GM21529 (cell line): ENCODE measurements at regions not wholly inside any gene's neighbourhood (a gene's known extent, or its start where the extent isn't known, plus 50 kb on each side); places are given as distances from the start of the nearest gene placed in this dataset.
"Not testable (repeated sequence)": the region's sequence is repeated elsewhere in the genome, so short reads cannot be mapped to it uniquely, and the experiment has no call there.

Experiments used
- ATAC-seq: cut with Tn5 transposase; IDR thresholded peaks from one replicate; pipeline ENCODE4 v1.9.1; 2021; ENCODE audit not compliant: unreplicated experiment

GRCh38 chr2:161046876-161047275 lies 113.4 kb upstream of the TANK start:
- ATAC-seq: no peak

- no peak for ATAC-seq
Observed at GRCh38 chr2:161048317-161048716, 111.9 kb upstream of the TANK start.

- no peak for ATAC-seq
Observed at GRCh38 chr2:161049559-161049958, 110.7 kb upstream of the TANK start.

- no peak for ATAC-seq
Observed at GRCh38 chr2:161052214-161052613, 108.0 kb upstream of the TANK start.

- ATAC-seq: no peak
Observed at GRCh38 chr2:161055289-161055688, 104.9 kb upstream of the TANK start.

- ATAC-seq: no peak
Observed at GRCh38 chr2:161059388-161059787, 100.8 kb upstream of the TANK start.

GRCh38 chr2:161061786-161062185 lies 98.4 kb upstream of the TANK start:
- no peak for ATAC-seq

GRCh38 chr2:161063157-161063945 lies 96.9 kb upstream of the TANK start:
- ATAC-seq: peak; percentile 96

GRCh38 chr2:161063946-161064306 lies 96.3 kb upstream of the TANK start:
- peak; percentile 46 for ATAC-seq

GRCh38 chr2:161067846-161068350 lies 92.3 kb upstream of the TANK start:
- no peak for ATAC-seq

- ATAC-seq: no peak
Observed at GRCh38 chr2:161068670-161069069, 91.6 kb upstream of the TANK start.

GRCh38 chr2:161070693-161071479 lies 89.3 kb upstream of the TANK start:
- ATAC-seq: no peak

GRCh38 chr2:161072436-161072835 lies 87.8 kb upstream of the TANK start:
- not testable (repeated sequence) for ATAC-seq

GRCh38 chr2:161075701-161076100 lies 84.5 kb upstream of the TANK start:
- no peak for ATAC-seq

GRCh38 chr2:161076936-161077335 lies 83.3 kb upstream of the TANK start:
- ATAC-seq: no peak

GRCh38 chr2:161077367-161078210 lies 82.6 kb upstream of the TANK start:
- peak; percentile 92 for ATAC-seq

- no peak for ATAC-seq
Observed at GRCh38 chr2:161078211-161078539, 82.1 kb upstream of the TANK start.

GRCh38 chr2:161085149-161085548 lies 75.1 kb upstream of the TANK start:
- no peak for ATAC-seq

- peak; percentile 88 for ATAC-seq
Observed at GRCh38 chr2:161088658-161089350, 71.4 kb upstream of the TANK start.

- peak; percentile 45 for ATAC-seq
Observed at GRCh38 chr2:161090411-161090810, 69.8 kb upstream of the TANK start.

GRCh38 chr2:161095314-161095713 lies 64.9 kb upstream of the TANK start:
- no peak for ATAC-seq
